Stimulated activated CD8-positive, alpha-beta memory T cell treated with anti-CD3 and anti-CD28 coated beads, Interleukin-4, amount 100 ng/mL, for 4 hours (primary cell): ENCODE measurements at regions not wholly inside any gene's neighbourhood (a gene's known extent, or its start where the extent isn't known, plus 50 kb on each side); places are given as distances from the start of the nearest gene placed in this dataset.

Source experiments
- DNase-seq, 2 donors: peaks; one replicate each; pipeline ENCODE4 v3.0.0-alpha.2; 2020; ENCODE audit warnings: low read depth in 2 of 2, low spot score in 1 of 2

DNA sequence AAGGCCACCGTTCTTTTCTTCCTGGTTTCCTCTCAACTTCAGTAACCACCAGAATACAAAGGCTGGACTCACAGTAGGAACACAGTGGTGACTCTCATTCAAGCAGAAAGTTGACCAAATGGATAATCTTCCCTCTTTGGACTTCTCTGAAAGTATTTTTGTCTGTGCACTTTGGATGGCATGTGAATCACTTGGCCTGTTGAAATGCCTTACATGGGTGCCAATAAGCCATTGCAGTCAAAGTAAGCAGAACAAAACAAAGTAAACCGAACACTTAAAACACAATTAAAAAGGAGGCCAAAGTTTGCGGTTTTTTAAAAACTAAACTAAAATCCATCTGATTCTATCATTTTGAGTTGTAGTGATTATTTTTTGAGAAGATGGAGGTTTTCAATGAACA lies 370.1 kb upstream of the DDHD1 start:
- DNase-seq, result no peak

DNA sequence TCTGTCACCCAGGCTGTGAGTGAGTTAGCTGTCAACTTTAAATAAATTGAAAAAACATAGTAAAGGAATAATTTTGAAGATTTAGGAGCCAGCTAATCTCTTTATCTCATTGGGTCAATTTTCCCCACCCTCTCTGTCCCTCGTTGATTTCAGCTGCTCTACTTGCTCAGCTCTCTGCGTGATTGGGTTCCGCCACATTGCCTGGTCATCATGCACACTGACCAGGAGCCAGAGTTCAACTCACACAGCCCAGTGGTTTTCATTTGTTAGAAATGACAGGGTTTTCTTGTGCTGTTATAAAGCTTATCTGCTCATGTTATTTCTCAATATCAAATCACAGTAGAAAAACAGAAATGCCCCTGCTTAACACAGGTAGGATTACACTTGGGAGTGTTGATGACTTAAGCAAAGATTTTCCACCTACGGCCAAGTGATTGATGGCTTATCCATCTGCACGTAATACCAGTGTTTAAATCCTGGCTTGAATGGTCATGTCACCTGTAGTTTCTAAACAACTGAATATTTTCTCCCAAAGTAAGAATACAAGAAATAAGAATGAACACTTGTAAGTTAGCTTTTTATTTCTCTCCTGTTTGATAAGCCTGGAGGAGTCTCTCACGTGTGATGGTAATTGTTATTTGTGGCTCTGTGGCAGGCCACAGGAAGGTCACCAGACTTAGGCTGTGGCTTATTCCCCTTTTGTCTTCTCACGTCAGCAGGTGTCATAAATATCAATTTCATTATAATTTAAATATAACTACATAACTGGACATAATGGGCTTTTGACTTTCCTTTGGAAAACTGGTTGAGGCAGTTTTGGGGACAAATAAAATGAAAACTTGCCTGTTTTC lies 367.2 kb upstream of the DDHD1 start:
- DNase-seq, result no peak

- DNase-seq, result no peak
Observed at GRCh38 chr14:53519137-53519536, 366.0 kb upstream of the DDHD1 start.

DNA sequence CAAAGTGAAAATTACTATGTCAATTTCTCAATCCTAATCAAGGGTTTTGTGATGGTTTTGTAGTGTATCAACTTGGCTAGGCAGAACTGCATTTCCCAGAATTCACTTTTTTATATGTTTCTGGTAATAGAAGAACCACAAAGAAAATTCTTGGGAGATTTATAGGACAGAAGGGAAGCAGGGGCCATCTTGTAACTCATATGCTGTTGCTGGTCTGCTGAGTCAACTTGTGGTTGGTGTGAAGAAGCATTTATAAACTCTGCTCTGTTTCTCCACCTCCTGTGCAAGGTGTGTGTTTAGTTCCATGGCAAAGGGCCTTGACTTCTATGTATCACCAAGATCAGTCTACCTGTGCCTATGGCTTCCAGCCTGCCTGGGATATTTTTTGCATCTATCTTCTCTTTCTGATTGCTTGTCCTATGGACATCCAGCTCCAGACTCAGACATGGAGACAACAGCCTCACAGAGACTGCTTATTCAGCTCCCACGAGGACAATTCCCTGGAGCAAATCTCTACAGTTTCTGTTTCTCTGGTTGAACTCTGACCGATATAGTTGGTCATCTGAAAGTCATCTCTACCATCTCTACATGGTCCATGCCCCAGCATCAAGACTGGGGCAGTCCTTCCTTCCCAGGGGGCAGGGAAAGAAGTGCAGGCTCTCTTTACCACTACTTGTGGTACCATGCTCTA lies 364.3 kb upstream of the DDHD1 start:
- DNase-seq, result no peak

GRCh38 chr14:53516261-53516774 lies 363.2 kb upstream of the DDHD1 start:
- DNase-seq, result no peak

- no peak for DNase-seq
Observed at GRCh38 chr14:53515276-53515675, 362.2 kb upstream of the DDHD1 start.

- no peak for DNase-seq
Observed at GRCh38 chr14:53514197-53514596, 361.1 kb upstream of the DDHD1 start.

- DNase-seq, result no peak
Observed at GRCh38 chr14:53510281-53510912, 357.3 kb upstream of the DDHD1 start.

DNA sequence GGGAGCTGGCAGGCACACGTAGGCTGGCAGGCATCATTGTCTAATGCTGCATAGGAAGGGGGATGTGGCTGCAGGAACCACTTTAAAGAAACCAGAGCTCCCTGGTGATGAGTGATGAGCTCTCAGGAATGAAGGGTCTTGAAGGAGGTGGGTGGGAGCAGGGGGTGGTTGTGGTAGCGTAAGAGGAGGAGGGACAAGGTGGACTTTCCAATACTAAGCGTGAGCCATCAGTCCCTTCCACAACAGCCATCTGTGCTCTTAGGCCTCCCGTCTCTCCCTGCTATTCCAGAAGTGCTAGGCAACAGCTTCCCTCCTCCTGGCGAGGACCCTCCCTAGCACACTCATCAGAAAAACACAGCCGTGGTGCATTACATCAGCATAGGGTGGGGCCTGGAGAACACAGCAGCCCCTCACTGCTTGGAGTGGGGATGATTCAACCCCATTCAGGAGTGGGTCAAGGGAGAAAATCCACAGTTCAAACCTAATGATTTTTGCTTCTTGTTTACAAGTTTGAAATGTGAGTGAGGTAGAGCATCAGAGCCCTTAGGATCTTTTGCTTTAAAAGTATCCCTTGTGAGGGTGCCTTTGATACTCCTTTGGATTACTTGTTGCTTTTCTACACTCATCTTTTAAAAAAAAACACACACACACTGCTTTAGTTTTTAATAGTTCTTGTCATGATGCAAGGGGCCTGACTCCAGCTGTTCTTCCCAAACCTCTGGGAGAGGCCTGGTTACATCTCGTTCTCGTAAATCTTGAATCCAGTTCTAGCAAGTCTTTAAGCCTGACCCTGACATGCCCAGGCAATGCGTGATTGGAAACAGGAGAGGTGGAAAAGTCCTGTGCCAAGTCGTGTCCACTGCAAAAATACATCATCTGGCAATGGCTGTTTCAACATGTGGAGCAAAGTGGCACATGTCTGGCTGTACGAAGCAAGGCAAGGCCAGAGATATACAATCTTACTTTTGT lies 356.4 kb upstream of the DDHD1 start:
- no peak for DNase-seq

GRCh38 chr14:53501361-53502211 lies 348.5 kb upstream of the DDHD1 start:
- no peak for DNase-seq

DNA sequence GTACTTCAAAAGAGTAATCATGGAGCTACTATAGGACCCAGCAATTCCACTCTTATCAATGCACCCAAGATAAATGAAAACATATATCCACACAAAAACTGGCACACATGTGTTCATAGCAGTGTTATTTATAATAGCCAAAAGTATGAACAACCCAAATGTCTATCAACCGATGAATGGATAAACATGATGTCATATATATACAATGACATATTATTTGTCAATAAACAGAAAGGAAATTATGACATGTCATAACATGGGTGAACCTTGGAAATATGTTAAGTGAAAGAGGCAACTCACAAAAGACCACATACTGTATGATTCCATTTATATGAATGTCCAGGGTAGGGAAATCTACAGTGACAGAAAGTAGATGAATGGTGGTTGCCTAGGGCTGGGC lies 347.1 kb upstream of the DDHD1 start:
- no peak for DNase-seq

GRCh38 chr14:53496668-53497067 lies 343.5 kb upstream of the DDHD1 start:
- no peak for DNase-seq

GRCh38 chr14:53495846-53496343 lies 342.8 kb upstream of the DDHD1 start:
- no peak for DNase-seq

GRCh38 chr14:53494587-53494986 lies 341.5 kb upstream of the DDHD1 start:
- no peak for DNase-seq

DNA sequence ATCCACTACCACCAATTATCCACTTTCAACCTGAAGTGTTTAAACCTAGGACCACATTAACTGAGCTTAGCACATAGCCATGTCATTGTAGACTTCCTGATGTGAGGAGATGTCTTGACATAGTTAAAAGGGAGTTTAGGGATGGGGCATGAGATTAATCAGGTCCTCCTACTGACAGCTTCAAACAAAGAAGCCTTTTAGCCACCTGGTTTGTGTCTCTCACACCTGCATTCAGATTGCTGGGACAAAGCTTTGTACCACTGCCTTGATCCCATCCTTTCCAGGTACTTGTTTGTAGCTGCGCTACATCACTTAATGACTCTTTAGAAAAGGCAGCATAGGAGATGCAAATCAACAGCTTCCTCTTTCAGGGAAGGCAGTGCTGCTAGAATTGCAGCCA lies 340.7 kb upstream of the DDHD1 start:
- no peak for DNase-seq

- DNase-seq, result no peak
Observed at GRCh38 chr14:53493320-53493719, 340.2 kb upstream of the DDHD1 start.

DNA sequence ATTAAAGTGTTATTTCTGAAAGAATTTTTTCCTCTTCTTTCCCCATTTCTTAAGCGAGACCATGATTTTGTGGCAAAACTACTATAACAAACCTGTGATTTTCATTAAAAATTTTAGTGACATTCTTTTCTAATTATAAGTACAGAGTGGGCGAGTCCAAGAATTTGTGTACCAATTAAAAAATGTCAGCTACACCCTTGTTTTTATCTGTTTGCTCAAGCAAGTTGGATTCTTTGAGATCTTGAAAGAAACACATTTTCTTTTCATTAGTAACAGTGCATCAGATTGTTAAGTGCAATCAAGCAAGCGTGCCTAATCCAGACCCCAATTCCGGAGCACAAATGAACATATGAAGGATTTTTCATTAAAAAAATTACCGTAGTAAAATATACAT lies 338.8 kb upstream of the DDHD1 start:
- no peak for DNase-seq

GRCh38 chr14:53491256-53491883 lies 338.2 kb upstream of the DDHD1 start:
- no peak for DNase-seq

DNA sequence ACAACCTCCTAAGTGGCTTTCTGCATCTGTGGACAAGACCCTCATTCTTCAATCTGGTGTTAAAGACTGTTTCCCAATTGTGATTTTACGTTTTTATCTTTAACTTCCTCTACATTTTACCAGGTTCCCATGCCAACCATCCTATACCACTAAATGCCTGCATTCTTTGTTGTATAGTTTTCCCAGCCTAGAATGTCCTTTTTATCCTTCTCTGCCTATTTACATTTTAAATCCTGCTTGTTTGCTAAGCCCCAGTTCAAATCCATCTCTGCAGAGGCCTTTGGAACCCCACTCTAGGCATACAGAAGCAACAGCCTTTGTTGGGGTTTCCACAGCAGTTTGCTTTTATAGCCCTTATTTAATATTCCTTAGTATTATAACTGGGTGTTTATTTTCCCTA lies 325.1 kb upstream of the DDHD1 start:
- no peak for DNase-seq
